Left cardiac atrium (tissue), 4 donors: ENCODE measurements at regions not wholly inside any gene's neighbourhood (a gene's known extent, or its start where the extent isn't known, plus 50 kb on each side); places are given as distances from the start of the nearest gene placed in this dataset.
A peak's percentile ranks its signal among the peaks of the same experiment; 100 is the strongest.

Experiments
- ATAC-seq, 2 donors: fragments of 200-7000 bp; cut with Tn5 transposase; one replicate each; pipeline ENCODE4 v1.9.1; 2020; ENCODE audit warnings: mild to moderate bottlenecking in 2 of 2, moderate library complexity in 2 of 2
- DNase-seq: peaks from one replicate; pipeline ENCODE4 v3.0.0-alpha.2; 2020
- intact Hi-C, 2 donors: fragments of 100-400 bp; cut with DNase I; formaldehyde crosslinking; loops; one replicate each; pipeline versions ENCODE4 v1.14.1 to v1.15.1; 2022 to 2023
- donor health status: DM: no; HTN: yes; CAD: no.
- donor health status: DM: no; HTN: yes; CAD: no; lungs with severe emphysema.
- donor health status: DM: yes; HTN: yes; CAD: no.
- donor health status: Dilated cardiomyopathy.

- DNase-seq (no peak), ATAC-seq (no peak)
- intact Hi-C loops: no loop called here
Observed at GRCh38 chr7:42858570-42858969, 53.3 kb downstream of the C7orf25 start.

GRCh38 chr7:42856605-42856987, 55.3 kb downstream of the C7orf25 start:
- DNase-seq (no peak), ATAC-seq (peak in 1 of 2 donors; percentile 49)
- intact Hi-C loops: no loop called here

GRCh38 chr7:42854571-42855118, 57.2 kb downstream of the C7orf25 start:
- intact Hi-C loops: no loop called here
- no peak for DNase-seq
- ATAC-seq: no peak

GRCh38 chr7:42852531-42852930, 59.3 kb downstream of the C7orf25 start:
- ATAC-seq (no peak), DNase-seq (no peak)
- intact Hi-C loops: no loop called here

GRCh38 chr7:42843205-42843800, 68.6 kb downstream of the C7orf25 start:
- DNase-seq (peak; percentile 34), ATAC-seq (peak; percentile 74 to 82)
- intact Hi-C loops: no loop called here

- intact Hi-C loops: loop anchor here in 1 of 2 donors (5.0 kb wide), 1 partner anchor 892 kb away; no protein-coding TSS in a partner anchor
- ATAC-seq (no peak), DNase-seq (no peak)
Observed at GRCh38 chr7:42834676-42835075, 77.2 kb downstream of the C7orf25 start.

GRCh38 chr7:42833411-42833810, 78.5 kb downstream of the C7orf25 start:
- intact Hi-C loops: loop anchor here in 1 of 2 donors (2.0 kb wide), 1 partner anchor 891 kb away; no protein-coding TSS in a partner anchor
- DNase-seq (no peak), ATAC-seq (no peak)

- intact Hi-C loops: loop anchor here in 1 of 2 donors (2.0 kb wide), 1 partner anchor 890 kb away; no protein-coding TSS in a partner anchor
- DNase-seq: no peak
- ATAC-seq: peak in 1 of 2 donors; percentile 45
Observed at GRCh38 chr7:42832667-42833066, 79.2 kb downstream of the C7orf25 start.

- peak; percentile 27 for DNase-seq
- intact Hi-C loops: loop anchor here in 1 of 2 donors (2.0 kb wide), 1 partner anchor 889 kb away; no protein-coding TSS in a partner anchor
Observed at GRCh38 chr7:42831718-42832522, 80.0 kb downstream of the C7orf25 start.

GRCh38 chr7:42831006-42831717, 80.7 kb downstream of the C7orf25 start:
- ATAC-seq (peak in 1 of 2 donors; percentile 57), DNase-seq (no peak)
- intact Hi-C loops: no loop called here

More at GRCh38 chr7:42831718-42832522, 80.0 kb downstream of the C7orf25 start:
- ATAC-seq: peak; percentile 73 to 77

- ATAC-seq (no peak), DNase-seq (no peak)
- intact Hi-C loops: no loop called here
Observed at GRCh38 chr7:42812779-42813178, 99.1 kb downstream of the C7orf25 start.

GRCh38 chr7:42805601-42806000, 106.3 kb downstream of the C7orf25 start:
- intact Hi-C loops: no loop called here
- ATAC-seq (no peak), DNase-seq (no peak)

GRCh38 chr7:42794673-42795072, 117.2 kb downstream of the C7orf25 start:
- ATAC-seq (no peak), DNase-seq (no peak)
- intact Hi-C loops: no loop called here

GRCh38 chr7:42792841-42793240, 119.0 kb downstream of the C7orf25 start:
- intact Hi-C loops: no loop called here
- DNase-seq: no peak
- ATAC-seq: no peak

- DNase-seq (no peak), ATAC-seq (no peak)
- intact Hi-C loops: no loop called here
Observed at GRCh38 chr7:42790196-42790595, 121.7 kb downstream of the C7orf25 start.

- intact Hi-C loops: no loop called here
- ATAC-seq (no peak), DNase-seq (no peak)
Observed at GRCh38 chr7:42774436-42774835, 137.4 kb downstream of the C7orf25 start.

- intact Hi-C loops: no loop called here
- no peak for DNase-seq
- no peak for ATAC-seq
Observed at GRCh38 chr7:42770114-42770513, 141.8 kb downstream of the C7orf25 start.

GRCh38 chr7:42768045-42768444, 143.8 kb downstream of the C7orf25 start:
- no peak for ATAC-seq
- intact Hi-C loops: no loop called here
- DNase-seq: no peak

- ATAC-seq (no peak), DNase-seq (no peak)
- intact Hi-C loops: no loop called here
Observed at GRCh38 chr7:42766782-42767423, 145.0 kb downstream of the C7orf25 start.
